GM18907 (cell line): ENCODE measurements at regions not wholly inside any gene's neighbourhood (a gene's known extent, or its start where the extent isn't known, plus 50 kb on each side); places are given as distances from the start of the nearest gene placed in this dataset.

Source experiments
- ATAC-seq: cut with Tn5 transposase; IDR thresholded peaks from one replicate; pipeline ENCODE4 v1.9.1; 2021; ENCODE audit warnings: mild to moderate bottlenecking, moderate library complexity; ENCODE audit not compliant: unreplicated experiment

DNA sequence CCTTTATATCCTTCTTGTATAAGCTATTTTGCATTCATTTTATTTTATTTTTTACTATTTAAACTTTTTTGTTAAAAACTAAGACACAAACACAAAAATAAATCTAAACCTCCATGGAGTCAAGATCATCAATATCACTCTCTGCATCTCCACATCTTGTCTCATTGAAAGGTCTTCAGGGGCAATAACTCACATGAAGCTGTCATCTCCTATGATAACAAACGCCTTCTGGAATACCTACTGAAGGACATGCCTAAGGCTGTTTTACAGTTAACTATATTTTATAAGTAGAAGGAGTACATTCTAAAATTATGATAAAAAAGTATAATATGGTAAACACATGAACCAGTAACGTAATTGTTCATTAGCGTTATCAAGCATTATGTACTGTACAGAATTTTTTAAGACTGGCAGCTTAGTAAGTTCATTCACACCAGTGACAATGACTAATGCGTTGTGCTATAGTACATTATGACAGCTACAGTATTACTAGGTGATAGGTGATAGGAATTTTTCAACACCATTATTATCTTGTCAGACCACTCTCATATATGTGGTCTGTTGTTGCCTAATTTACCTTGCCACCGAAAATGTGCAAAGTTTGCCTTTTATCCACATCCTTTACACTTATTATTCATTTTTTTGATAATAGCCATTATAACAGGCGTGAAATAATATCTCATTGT lies 390.7 kb upstream of the SLITRK1 start:
- ATAC-seq: no peak

DNA sequence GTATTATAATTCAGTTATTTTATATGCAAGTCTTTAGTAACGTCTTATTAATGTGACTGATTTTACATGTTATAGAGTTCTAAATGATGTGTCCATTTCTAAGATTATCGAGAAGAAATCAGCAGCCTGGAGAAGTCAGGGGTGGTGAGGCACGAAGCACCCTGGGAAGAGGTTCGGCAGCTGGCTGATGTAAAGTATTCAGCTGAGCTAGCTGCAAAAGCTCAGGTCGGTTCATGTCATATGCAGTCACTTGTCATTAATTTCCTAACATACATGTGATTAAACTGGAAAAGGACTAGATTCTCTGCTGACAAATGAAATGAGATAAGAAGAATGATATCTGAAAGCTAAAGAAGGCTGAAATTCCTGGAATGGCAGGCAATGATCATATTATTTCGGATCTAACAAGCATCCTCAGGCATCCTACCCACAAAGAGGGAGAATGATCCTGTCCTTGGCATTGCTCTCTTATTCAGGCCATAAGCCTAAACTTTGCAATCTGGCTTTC lies 383.0 kb upstream of the SLITRK1 start:
- ATAC-seq: no peak

DNA sequence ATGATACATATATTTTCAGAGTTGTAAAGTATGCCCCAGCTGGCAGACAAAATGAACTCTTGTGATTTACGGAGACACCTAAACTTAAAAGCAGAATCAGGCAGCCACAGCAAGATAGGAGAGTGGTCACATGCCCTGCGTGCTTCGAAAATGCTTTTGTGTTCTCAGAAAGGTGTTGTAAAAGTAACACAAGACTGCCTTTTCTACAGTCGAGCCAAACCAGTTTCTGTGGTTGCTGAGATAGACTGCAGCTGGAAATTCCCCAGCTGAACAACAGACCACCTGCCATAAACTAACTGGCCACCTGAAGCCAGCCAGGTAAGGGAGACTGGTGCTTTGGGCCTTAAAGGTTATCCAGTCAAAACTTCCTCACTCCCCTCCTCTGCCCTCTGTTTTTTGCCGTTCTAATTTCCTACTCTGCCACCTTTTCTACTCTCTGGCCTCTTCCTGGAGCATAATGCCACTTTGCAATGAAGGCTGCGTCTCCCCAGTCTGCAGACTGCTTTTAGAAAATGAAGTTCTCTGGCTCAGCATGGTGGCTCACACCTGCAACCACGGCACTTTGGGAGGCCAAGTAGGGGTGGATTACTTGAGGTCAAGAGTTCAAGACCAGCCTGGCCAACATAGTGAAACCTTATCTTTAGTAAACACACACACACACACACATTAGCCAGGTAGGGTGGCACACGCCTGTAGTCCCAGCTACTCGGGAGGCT lies 381.2 kb upstream of the SLITRK1 start:
- ATAC-seq: no peak

DNA sequence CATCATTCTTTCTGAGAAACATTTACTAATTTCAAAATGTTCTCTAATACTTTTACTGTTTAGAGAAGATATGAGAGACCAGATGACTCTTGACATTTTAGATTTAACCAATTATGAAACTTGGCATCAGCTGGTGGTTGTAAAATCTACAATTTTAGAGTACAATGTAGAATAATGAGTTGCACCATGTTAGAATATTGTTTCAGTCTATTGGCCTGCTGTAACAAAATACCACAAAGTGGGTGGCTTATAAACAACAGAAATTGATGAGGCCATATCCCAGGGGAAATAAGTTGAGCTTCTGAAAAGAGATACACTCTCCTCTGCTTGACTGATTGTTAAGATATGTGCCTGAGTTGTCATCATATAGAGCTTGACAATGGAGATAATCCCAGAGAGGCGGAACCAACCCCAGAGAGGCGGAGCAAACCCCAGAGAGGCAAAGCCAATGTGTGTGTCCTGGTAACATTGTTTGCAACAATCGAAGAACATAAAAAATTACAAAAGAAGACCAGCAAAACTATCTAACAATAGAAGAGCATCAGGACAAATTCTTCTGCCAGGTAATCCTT lies 373.0 kb upstream of the SLITRK1 start:
- no peak for ATAC-seq

DNA sequence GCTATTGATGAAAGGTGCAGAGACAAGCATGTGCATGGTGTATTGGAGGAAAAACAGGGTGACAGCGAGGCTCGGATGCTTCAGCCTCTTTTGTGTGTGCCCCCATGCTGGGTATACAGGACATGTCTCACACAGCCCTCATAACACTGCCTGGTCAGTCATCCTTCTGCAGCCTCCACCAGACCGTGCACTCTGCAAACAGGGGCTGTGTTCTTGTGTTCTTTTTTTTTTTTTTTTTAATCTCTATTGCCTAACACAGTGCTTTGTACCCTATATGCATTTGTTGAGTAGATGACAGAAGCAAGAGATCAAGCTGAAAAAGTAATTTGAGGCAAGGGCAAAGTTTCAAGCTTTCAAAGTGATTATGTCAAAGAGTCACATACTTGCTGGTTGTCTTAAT lies 367.2 kb upstream of the SLITRK1 start:
- no peak for ATAC-seq

DNA sequence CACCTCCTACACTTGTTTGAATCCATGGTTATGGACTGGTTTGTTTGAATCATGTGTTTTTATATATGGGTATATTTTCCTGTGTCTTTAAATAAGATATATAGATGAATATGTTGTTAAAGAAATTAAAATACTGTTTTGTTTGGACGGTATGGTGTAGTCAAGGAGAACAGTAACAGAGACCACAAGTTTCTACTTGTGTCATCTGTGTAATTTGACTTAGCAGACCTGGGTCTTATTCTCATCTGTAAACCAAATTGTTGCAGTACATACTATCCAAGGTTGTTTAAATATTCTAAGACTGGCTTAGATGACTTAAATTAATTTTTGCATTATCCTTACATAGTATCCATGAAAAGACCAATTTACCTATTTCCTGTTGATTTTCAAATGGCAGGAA lies 361.1 kb upstream of the SLITRK1 start:
- ATAC-seq: no peak

DNA sequence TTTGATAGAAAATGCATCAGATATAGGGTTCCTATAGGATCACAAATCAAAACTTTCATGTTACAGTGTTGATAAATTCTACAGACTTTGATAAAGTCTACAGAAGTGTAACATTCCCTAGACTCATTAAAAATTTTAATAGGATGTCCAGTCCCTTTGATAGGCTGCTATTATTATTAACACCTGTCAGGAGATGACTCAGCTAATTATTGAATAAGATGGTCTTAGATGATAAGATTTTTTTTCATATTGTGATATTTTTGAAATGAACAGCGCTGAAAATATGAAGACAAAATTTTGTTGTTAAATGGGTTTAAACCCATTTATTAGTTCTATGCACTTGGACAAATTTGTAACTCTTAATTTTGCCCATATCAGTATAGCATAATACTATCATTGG lies 356.8 kb upstream of the SLITRK1 start:
- ATAC-seq: no peak

DNA sequence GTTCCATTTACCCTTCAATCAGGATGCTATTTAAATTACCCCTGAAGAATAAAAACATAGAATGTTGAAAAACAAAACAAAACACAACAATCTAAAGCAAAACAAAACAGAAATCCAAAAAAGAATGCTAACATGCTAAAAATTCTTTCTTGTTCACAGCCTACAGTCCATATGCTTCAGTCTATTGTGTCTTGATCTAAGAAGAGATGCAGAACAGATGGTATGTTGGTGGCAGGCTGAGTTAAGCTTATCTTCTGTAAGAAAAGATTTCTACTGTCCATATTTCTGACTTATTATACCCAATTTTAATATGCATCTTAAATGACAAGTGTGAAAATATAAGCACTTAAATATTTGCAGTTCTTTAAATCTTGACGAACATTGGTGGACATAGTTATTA lies 356.1 kb upstream of the SLITRK1 start:
- ATAC-seq: no peak

DNA sequence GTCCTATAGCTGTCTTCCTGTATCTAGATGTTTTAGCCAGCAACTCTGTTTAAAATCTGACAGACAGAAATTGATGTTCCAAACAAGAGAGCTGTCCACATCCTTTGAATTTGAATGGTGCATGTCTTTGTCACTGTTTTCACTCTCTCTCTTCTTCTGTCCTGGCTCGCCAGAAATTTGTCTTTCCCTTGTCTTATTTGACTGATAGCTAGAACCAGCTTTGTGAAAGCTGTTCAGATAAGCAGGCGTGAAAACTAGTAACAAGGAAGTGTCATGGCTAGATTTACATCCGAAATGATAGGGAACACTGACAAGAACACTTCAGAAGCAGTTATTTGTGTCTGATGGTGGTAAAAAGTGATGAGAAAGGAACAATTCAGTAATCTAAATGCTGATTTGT lies 354.9 kb upstream of the SLITRK1 start:
- ATAC-seq: no peak

DNA sequence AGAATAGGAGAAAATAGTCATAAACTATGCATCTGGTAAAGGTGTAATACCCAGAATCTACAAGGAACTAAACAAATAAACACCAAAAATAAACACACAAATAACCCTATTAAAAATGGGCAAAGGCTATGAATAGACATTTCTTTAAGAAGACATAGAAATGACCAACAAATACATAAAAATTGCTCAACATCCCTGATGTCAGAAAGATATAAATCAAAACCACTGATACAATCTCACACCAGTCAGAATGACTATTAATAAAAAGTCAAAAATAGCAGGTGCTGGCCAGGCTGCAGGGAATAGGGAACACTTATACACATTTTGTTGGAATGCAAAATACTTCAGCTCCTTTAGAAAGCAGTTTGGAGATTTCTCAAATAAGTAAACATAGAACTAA lies 352.1 kb upstream of the SLITRK1 start:
- ATAC-seq: no peak

DNA sequence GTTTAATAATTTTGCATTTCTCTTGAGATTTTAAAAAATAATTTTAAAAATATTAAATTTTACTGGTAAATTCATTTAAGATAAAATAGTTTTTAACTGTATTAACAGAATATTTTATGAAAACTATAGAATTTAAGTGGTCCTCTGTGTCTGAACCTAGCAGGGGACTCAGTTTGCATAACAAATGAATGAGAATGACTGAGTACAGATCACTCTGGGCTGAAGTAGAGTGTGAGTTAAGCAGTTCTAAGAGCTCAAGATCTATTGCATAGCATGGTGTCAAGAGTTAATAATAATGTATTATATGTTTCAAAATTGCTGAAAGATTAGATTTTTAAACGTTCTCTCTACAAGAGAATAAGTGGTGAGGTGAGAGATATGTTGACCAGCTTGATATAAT lies 348.3 kb upstream of the SLITRK1 start:
- ATAC-seq: no peak

DNA sequence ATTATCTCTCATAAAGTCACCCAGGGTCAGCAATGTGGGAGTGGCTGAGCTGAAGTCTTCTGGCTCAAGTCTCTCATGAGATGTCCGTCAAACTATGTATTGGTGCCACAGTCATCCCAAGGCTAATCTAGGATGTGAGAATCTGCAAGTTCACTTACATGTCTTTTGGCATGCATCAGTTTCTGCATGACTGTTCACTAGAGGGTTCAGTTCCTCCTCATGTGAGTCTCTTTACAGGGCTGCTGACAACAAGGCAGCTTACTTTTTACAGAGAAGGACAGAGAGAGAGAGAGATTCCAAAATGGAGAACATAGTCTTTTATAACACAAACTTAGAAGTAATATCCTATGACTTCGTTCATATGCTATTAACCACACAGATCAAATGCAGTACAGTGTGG lies 328.8 kb upstream of the SLITRK1 start:
- no peak for ATAC-seq

DNA sequence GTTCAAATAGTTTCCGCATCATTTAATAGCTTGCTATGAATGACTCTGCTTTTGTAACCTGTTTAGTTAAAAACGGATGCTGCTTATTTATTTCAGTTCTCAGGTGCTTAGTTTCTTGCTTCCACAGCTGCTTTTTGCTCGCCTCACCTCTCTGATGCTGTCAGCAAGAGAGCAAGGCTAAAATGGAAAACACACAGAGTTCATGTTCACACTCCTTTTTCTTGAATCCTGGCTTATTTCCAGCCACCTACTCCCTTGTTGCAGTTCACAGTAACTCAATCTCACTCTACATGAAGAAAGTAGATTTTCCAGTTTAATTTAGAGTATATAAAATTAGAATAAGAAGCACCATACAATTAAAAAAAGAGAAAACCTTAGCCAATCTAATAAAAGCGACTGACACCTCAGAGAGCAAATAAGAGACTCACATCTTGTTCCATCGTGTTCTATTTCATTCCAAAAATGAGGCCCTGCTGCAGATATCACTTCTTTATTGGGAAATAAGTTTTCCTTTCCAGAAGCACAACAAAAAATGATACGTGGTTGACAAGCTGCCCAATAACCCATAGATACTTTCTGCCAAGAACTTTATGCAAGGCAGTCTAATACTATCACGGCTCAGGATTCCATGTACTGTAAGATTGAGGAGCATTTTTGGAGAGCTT lies 326.1 kb upstream of the SLITRK1 start:
- no peak for ATAC-seq

DNA sequence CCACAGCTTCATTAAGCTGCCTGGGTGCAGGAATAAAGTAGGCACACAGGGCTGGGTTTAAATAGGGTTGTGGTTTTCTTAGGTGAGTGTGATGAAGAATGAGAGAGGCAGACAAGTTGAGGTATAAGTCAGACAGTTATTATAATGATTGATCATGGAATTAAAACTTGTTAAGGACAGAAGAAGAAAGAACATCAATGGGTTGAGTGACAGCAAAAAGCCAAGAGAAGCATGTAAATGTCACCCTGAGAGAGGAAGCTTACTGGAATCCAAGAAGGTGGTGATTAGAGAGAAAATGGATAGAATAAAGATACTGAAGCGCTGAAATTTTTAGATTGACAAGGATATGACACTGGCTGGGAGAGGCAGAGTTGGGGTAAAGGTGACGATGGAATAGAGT lies 325.2 kb upstream of the SLITRK1 start:
- ATAC-seq: no peak

DNA sequence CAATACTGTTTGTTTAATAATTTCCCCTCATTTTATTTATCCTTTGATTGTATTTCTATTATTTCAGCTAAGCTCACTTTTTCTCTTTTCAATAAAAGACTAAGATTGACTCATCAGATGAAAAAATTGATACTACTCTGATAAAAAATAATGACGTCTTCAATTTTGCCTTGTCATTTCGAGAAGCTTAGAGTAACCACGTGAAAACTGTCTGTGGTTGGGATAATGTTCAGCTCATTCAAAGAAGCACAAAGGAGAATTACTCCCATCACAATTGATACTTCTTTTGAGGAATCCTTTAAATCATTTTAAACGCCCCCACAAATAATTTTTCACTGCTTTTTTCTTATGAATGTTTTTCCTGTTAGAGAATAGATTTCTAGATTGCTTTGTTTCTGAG lies 318.7 kb upstream of the SLITRK1 start:
- ATAC-seq: no peak

DNA sequence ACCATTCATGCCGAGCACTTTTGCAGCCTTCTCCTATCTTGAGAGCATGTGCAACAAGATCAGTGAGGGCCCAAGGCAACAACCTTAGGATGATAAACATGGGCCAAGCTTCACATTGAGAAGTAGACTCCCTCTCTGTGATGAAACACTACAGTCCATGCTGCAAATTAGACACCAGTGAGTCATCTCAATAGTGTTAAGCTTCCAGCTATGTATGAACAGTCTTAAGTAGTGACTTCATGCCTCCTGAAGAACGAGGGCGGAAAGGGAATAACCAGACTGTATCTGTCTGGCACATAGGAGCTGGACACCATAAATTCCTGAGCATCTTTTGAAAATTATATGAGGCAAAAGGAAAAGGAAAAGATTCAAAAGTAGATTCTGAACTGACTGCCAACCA lies 309.9 kb upstream of the SLITRK1 start:
- no peak for ATAC-seq

DNA sequence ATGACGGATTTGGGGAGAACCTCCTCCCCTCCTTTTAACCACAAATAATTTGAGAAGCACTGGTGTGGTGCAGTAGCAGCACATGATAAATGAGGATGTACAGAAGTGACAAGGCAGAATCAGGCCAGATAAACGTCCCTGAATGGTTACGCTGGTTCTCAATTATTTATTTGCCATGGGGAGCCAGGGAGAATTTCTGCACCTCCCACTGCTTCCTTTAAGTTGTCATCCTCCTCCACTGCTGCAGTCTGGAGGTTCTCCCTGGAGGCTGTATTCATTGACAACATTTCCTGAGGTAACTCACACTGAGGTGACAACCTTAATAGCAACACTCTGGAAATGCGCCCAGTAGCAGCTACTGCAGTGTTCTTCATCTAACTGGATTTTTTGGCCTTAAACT lies 308.9 kb upstream of the SLITRK1 start:
- no peak for ATAC-seq

DNA sequence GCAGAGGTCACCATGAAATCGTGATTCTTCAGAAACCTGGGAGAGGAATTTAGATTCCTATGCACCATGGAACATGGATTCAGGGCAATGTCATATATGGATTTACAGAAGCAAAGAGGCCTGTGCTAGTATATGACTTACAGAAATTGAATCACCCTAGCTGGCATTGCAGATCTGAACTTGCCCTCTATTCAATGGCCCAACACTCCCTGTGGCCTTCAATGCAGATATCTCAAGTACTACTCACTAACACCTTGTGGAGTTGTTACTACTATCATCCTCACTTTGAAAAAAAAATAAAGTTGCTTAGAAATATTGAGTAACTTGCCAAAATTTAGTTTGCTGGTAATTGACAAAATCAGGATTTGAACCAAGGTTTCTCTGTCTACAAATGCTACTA lies 305.4 kb upstream of the SLITRK1 start:
- no peak for ATAC-seq

DNA sequence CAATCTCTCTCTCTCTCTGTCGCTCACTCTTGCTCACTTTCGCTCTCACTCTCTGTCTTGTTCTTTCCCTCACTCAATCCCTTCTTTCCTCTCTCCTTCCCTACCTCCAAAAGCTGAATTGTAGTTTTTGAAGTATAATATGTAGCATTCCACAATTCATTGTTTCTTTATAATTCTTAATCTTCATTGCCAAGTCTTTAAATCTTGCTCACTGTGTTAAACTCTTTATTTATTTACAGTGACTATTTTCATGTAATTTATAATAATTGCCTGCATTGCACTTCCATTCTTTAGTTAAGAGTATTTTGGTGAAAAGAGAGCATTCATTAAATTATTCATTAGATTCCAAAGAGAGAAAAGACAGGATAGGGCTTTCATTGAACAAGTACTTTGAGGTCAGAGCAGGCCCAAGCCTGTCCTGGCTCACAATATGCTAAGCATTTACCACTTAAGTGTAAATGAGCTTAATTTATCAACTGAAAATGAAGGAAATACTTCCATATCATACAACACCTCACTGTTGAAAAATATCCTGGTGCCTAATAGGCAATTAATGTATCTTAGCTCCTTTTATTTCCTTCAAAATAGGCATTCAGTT lies 257.4 kb upstream of the SLITRK1 start:
- ATAC-seq: no peak

DNA sequence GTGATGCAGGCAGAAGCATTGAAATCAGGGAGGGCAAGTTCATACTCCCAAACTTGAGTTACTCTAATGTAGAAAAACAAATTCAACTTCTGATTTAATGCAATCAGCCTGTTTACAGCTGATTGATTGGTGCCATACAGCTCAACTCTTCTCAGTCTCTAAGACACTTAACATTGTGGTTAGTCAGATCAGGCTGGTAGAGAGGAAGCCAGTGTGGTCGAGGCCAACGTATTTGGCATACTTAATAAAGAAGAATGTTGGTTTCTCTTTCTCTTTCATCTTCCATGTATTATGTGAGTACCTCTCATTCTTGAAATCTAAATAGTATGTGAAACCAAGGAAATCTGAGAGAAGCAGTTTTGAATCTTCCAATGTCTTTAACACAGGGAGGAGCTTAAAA lies 255.0 kb upstream of the SLITRK1 start:
- ATAC-seq: peak; percentile 100

DNA sequence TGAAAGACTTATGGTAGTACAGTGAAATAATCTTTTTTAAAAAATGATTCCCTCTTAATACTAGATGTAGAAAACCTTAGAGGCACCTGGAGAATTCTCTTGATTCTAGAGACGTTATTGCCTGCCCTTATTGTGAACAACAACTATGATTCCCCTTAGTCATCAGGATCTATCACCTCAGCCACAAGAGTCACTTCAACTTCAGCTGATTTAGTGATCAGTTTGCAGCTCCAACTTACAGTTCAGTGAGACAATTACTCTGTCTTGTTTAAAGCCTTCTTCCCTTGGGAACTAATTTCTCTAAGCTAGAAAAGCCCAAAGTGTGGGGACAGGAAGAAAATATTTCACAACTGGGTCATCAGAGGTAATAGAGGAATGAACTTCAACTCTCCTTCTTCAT lies 254.3 kb upstream of the SLITRK1 start:
- ATAC-seq: no peak
